ENCODE measurements at regions not wholly inside any gene's neighbourhood (a gene's known extent, or its start where the extent isn't known, plus 50 kb on each side); places are given as distances from the start of the nearest gene placed in this dataset.

GRCh38 chr14:66225337-66225736 lies 260.8 kb upstream of the CCDC196 start:
- H4K20me1 ChIP-seq (ENCODE audit: control insufficient read depth, insufficient read depth) = no peaks in the 10 kb centered on the region
- H2AFZ ChIP-seq (ENCODE audit: control insufficient read depth, low read depth, low read length) = no peak overlapping the region
- H3K4me2 ChIP-seq (ENCODE audit: control insufficient read depth, insufficient read depth) = no peak overlapping the region
- H3K79me2 ChIP-seq (ENCODE audit: control insufficient read depth, insufficient read depth, low read length) = no peaks in the 10 kb centered on the region
- ChIA-PET SMC1A (ENCODE audit: uncharacterized antibody, unreplicated experiment) (no interaction called here), POLR2A (no interaction called here), RAD21 (ENCODE audit: unreplicated experiment) (no interaction called here), CTCF (no interaction called here)
- no peak for ATAC-seq
- H3K9me3 ChIP-seq (replicated peaks; ENCODE audit: control insufficient read depth, insufficient read depth, low read length) = no peaks in the 10 kb centered on the region; the same call in 2 of the 3 replicates
- no TSS peak for BruUV-seq (replicated peaks)
- intact Hi-C loops (cut with micrococcal nuclease; ENCODE audit: unreplicated experiment) (no loop called here), in situ Hi-C loops (cut with MboI) (no loop called here)
- FAIRE-seq = no peak
- no peaks in the 10 kb centered on the region for H3K36me3 ChIP-seq (ENCODE audit: control insufficient read depth in 2 of 2, insufficient read depth in 2 of 2, low read length in 1 of 2)
- TF ChIP-seq CHD1 (IDR thresholded peaks at IDR 0.05; ENCODE audit: low read depth, low read length) (no peak), BCL11A (IDR thresholded peaks at IDR 0.05; ENCODE audit: low read depth, low read length) (no peak), KAT2A (conservative IDR thresholded peaks at IDR 0.05; ENCODE audit: control insufficient read depth, low read depth, low read length) (no peak), ELK1 (IDR thresholded peaks at IDR 0.05; ENCODE audit: low read depth, low read length) (no peak), CHD4 (IDR thresholded peaks at IDR 0.05) (no peak), TAF1 (IDR thresholded peaks at IDR 0.05; ENCODE audit: borderline replicate concordance, low read depth, low read length) (no peak), BRCA1 (IDR thresholded peaks at IDR 0.05; ENCODE audit: low read depth, low read length) (no peak), SMARCA5 (IDR thresholded peaks at IDR 0.05) (no peak), GATAD2B (conservative IDR thresholded peaks at IDR 0.05; ENCODE audit: low read depth) (no peak), YY1 (IDR thresholded peaks at IDR 0.05; ENCODE audit: low read depth, low read length) (no peak)
- TF ChIP-seq, protein P1, sequence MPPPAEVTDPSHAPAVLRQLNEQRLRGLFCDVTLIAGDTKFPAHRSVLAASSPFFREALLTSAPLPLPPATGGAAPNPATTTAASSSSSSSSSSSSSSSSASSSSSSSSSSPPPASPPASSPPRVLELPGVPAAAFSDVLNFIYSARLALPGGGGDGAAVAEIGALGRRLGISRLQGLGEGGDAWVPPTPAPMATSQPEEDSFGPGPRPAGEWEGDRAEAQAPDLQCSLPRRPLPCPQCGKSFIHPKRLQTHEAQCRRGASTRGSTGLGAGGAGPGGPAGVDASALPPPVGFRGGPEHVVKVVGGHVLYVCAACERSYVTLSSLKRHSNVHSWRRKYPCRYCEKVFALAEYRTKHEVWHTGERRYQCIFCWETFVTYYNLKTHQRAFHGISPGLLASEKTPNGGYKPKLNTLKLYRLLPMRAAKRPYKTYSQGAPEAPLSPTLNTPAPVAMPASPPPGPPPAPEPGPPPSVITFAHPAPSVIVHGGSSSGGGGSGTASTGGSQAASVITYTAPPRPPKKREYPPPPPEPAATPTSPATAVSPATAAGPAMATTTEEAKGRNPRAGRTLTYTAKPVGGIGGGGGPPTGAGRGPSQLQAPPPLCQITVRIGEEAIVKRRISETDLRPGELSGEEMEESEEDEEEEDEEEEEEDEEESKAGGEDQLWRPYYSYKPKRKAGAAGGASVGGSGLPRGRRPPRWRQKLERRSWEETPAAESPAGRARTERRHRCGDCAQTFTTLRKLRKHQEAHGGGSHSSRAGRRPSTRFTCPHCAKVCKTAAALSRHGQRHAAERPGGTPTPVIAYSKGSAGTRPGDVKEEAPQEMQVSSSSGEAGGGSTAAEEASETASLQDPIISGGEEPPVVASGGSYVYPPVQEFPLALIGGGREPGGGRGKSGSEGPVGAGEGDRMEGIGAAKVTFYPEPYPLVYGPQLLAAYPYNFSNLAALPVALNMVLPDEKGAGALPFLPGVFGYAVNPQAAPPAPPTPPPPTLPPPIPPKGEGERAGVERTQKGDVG (CRISPR knock-in tag; IDR thresholded peaks at IDR 0.05) = no peak
- TF ChIP-seq, protein P2, sequence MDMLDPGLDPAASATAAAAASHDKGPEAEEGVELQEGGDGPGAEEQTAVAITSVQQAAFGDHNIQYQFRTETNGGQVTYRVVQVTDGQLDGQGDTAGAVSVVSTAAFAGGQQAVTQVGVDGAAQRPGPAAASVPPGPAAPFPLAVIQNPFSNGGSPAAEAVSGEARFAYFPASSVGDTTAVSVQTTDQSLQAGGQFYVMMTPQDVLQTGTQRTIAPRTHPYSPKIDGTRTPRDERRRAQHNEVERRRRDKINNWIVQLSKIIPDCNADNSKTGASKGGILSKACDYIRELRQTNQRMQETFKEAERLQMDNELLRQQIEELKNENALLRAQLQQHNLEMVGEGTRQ (IDR thresholded peaks at IDR 0.05; ENCODE audit: borderline replicate concordance, low read depth, low read length) = no peak
- no peak overlapping the region for H3K4me3 ChIP-seq
- H3K27me3 ChIP-seq (replicated peaks in 1 of 2; ENCODE audit: control insufficient read depth in 2 of 2, insufficient read depth in 2 of 2, low read length in 1 of 2) = no peaks in the 10 kb centered on the region
- H3K4me1 ChIP-seq (ENCODE audit: control insufficient read depth, insufficient read depth, low read length) = no peaks in the 10 kb centered on the region
- no peak overlapping the region for H3K9ac ChIP-seq (ENCODE audit: control insufficient read depth, insufficient read depth, low read length)
- DNase-seq (ENCODE audit: low read depth, low spot score) = no peak
- H3K27ac ChIP-seq (ENCODE audit: control insufficient read depth, insufficient read depth) = no peak overlapping the region

Data from GM12878 (cell line).